AG09309 (cell line): ENCODE measurements at regions not wholly inside any gene's neighbourhood (a gene's known extent, or its start where the extent isn't known, plus 50 kb on each side); places are given as distances from the start of the nearest gene placed in this dataset.
"Not testable (repeated sequence)": the region's sequence is repeated elsewhere in the genome, so short reads cannot be mapped to it uniquely, and the experiment has no call there.

Experiments
- DNase-seq: peaks from one replicate; pipeline ENCODE4 v3.0.0-alpha.2; 2010; ENCODE audit warnings: low read depth
- H3K4me3 ChIP-seq: 2 replicates; pipeline ENCODE4 v1.5.1; 2011; ENCODE audit warnings: mild to moderate bottlenecking, low read depth, low read length, moderate library complexity; ENCODE audit not compliant: control insufficient read depth
- CTCF ChIP-seq: IDR thresholded peaks from 2 replicates; pipeline ENCODE4 v1.5.1; 2011; ENCODE audit warnings: mild to moderate bottlenecking, low read depth, low read length, inconsistent platforms; ENCODE audit not compliant: insufficient read depth, control insufficient read depth; ENCODE audit errors: missing control alignments

DNA sequence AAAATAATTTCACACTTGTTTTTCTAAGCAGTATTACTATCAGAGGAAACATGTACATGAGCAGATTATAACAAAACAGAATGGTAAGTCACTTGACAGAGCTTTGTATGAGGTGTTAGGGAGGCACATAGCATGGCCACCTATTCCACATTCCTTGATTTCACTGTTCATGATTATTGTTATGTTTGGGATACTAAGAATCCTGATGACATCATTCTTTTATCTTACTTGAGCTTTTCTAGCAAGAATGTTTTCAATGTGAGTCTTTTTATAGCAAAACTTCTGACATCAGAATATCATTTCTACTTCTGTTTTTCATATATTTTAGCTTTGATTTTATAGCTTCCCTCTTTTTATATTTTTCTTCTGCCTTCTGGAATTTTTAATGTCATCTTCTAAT lies 208.2 kb downstream of the DMRTA1 start:
- TF ChIP-seq CTCF: no peak
- no peak overlapping the region for H3K4me3 ChIP-seq
- no peak for DNase-seq

GRCh38 chr9:22657713-22658112 lies 211.1 kb downstream of the DMRTA1 start:
- no peak for TF ChIP-seq CTCF
- no peak overlapping the region for H3K4me3 ChIP-seq
- DNase-seq: no peak

GRCh38 chr9:22658484-22658883 lies 211.9 kb downstream of the DMRTA1 start:
- H3K4me3 ChIP-seq, DNase-seq: not testable (repeated sequence)

GRCh38 chr9:22682536-22682935 lies 235.9 kb downstream of the DMRTA1 start:
- H3K4me3 ChIP-seq: no peak overlapping the region
- DNase-seq: no peak
- no peak for TF ChIP-seq CTCF

DNA sequence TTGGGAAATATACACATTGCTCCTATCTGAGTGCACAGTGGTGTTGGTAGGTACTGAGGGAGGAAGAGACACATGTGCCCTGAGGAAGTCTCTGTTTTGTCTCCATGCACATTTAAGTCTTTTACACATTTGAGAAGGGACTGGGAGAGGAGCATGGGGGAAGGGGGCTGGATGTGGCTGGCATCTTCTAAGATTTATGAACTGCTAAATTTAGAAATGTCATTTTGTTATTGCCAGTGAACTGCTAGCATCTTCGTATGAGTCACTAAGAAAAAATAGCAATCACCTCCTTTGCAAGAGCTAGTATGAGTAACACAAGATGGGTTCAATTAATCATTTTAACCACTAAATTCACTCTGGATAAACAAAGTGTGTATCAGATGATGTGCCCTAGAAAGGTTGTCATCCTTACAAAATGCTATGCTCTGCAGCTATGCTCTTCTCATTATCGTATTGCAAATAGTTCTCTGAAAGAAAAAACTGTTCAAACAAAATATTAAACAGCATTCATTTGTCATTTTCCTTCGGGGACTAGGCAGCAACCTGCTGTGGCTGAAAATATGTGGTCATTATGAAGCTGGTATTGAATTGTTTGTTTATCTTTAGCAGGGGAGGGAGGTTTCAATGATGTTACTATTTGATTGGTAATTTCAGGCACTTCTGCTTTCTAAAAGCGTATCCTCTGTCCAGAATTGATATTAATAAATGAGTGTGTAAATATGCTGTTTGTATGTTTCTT lies 236.5 kb downstream of the DMRTA1 start:
- no peak for DNase-seq
- no peak overlapping the region for H3K4me3 ChIP-seq
- TF ChIP-seq CTCF: no peak

DNA sequence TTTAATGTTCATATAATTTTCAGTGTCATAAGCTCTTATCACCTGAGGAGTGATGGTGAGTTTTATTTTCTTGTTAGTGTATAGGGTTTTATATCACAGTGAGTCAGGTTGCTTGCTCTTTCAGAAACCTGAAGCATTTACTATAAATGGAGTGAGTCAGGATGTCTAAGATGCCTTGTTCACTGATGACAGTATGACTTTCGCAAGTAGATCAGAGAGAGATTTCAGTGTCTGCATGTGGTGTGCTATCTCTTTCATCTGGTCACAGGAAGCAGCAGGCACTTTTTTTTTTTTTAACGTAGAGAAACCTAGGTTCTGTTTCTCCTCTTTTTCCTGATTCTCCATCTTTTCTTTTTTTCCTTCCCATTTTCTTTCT lies 237.1 kb downstream of the DMRTA1 start:
- TF ChIP-seq CTCF: no peak
- DNase-seq: no peak
- H3K4me3 ChIP-seq: no peak overlapping the region

- no peak for DNase-seq
- no peak for TF ChIP-seq CTCF
- H3K4me3 ChIP-seq: no peak overlapping the region
These were observed 246.5 kb downstream of the DMRTA1 start for GRCh38 chr9:22693156-22693555.
